ENCODE measurements at regions not wholly inside any gene's neighbourhood (a gene's known extent, or its start where the extent isn't known, plus 50 kb on each side); places are given as distances from the start of the nearest gene placed in this dataset.

DNA sequence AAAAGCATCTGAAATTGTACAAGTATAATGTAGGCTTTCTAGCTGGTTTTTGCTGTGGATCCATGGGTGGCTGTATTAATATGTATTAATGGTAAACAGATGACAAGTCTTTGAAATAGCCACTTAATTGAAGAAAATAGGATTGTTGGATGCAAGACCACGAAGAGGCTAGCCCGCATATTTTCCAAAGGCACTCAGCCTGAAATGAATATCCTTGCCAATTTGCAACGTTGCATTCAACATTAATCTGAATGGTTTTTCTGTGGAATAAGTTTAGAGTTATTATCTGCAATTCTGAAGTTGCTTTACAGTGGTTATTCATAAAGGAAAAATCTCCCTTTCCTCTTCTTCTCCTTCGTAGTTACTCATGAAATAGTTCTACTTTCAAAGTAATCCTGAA lies 86.2 kb upstream of the SPATS2L start:
- TF ChIP-seq, protein P1, sequence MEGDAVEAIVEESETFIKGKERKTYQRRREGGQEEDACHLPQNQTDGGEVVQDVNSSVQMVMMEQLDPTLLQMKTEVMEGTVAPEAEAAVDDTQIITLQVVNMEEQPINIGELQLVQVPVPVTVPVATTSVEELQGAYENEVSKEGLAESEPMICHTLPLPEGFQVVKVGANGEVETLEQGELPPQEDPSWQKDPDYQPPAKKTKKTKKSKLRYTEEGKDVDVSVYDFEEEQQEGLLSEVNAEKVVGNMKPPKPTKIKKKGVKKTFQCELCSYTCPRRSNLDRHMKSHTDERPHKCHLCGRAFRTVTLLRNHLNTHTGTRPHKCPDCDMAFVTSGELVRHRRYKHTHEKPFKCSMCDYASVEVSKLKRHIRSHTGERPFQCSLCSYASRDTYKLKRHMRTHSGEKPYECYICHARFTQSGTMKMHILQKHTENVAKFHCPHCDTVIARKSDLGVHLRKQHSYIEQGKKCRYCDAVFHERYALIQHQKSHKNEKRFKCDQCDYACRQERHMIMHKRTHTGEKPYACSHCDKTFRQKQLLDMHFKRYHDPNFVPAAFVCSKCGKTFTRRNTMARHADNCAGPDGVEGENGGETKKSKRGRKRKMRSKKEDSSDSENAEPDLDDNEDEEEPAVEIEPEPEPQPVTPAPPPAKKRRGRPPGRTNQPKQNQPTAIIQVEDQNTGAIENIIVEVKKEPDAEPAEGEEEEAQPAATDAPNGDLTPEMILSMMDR (IDR thresholded peaks at IDR 0.05): no peak
- TF ChIP-seq EZH2 (IDR thresholded peaks at IDR 0.05; ENCODE audit: borderline replicate concordance, insufficient read depth, low read depth, low read length, poor library complexity, severe bottlenecking): no peak

Measured in B cell (primary cell).